ENCODE measurements at regions not wholly inside any gene's neighbourhood (a gene's known extent, or its start where the extent isn't known, plus 50 kb on each side); places are given as distances from the start of the nearest gene placed in this dataset.

DNA sequence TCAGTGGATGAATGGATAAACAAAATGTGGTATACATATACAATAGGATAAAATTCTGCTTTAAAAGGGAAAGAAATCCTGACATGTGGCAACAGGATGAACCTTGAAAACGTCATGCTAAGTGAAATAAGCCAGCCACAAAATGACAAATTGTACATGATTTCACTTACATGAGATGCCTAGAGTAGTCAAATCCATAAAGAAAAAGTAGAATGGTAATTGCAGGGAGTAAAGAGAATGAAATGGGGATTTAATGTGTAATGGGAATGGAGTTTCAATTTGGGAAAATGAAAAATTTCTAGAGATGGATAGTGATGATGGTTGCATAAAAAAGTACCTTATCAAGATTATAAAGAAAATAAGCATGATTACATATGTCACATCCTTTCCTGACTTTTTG is 1489.2 kb upstream of the C9orf72 start:
- FAIRE-seq (no peak), ATAC-seq (no peak), DNase-seq (ENCODE audit: low read depth, low spot score) (no peak)
- Histone ChIP-seq H3K27ac (ENCODE audit: control insufficient read depth, insufficient read depth) (no peak overlapping the region), H3K36me3 (ENCODE audit: control insufficient read depth in 2 of 2, insufficient read depth in 2 of 2, low read length in 1 of 2) (no peaks in the 10 kb centered on the region), H3K9ac (ENCODE audit: control insufficient read depth, insufficient read depth, low read length) (no peak overlapping the region), H2AFZ (ENCODE audit: control insufficient read depth, low read depth, low read length) (no peak overlapping the region), H3K4me1 (ENCODE audit: control insufficient read depth, insufficient read depth, low read length) (no peaks in the 10 kb centered on the region), H3K79me2 (ENCODE audit: control insufficient read depth, insufficient read depth, low read length) (no peaks in the 10 kb centered on the region), H3K4me2 (ENCODE audit: control insufficient read depth, insufficient read depth) (no peak overlapping the region), H3K9me3 (replicated peaks; ENCODE audit: control insufficient read depth, insufficient read depth, low read length) (no peaks in the 10 kb centered on the region), H3K4me3 (no peak overlapping the region), H3K27me3 (replicated peaks in 1 of 2; ENCODE audit: control insufficient read depth in 2 of 2, insufficient read depth in 2 of 2, low read length in 1 of 2) (no peaks in the 10 kb centered on the region), H4K20me1 (ENCODE audit: control insufficient read depth, insufficient read depth) (no peaks in the 10 kb centered on the region)
- in situ Hi-C loops (cut with MboI) (no loop called here), intact Hi-C loops (cut with micrococcal nuclease; ENCODE audit: unreplicated experiment) (no loop called here)
- ChIA-PET SMC1A (ENCODE audit: uncharacterized antibody, unreplicated experiment) (no interaction called here), POLR2A (no interaction called here), CTCF (no interaction called here), RAD21 (ENCODE audit: unreplicated experiment) (no interaction called here)
- WGBS (ENCODE audit: insufficient coverage, insufficient replicate concordance, low lambda C conversion rate, missing lambda C conversion rate): 5% methylated on average over 1 of the region's 1 CpG
- TF ChIP-seq SMARCA5 (IDR thresholded peaks at IDR 0.05): no peak
- TF ChIP-seq CBFB (IDR thresholded peaks at IDR 0.05; ENCODE audit: low read depth): no peak
- TF ChIP-seq, protein P1, sequence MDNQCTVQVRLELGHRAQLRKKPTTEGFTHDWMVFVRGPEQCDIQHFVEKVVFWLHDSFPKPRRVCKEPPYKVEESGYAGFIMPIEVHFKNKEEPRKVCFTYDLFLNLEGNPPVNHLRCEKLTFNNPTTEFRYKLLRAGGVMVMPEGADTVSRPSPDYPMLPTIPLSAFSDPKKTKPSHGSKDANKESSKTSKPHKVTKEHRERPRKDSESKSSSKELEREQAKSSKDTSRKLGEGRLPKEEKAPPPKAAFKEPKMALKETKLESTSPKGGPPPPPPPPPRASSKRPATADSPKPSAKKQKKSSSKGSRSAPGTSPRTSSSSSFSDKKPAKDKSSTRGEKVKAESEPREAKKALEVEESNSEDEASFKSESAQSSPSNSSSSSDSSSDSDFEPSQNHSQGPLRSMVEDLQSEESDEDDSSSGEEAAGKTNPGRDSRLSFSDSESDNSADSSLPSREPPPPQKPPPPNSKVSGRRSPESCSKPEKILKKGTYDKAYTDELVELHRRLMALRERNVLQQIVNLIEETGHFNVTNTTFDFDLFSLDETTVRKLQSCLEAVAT (IDR thresholded peaks at IDR 0.05): no peak
- TF ChIP-seq, protein P2, sequence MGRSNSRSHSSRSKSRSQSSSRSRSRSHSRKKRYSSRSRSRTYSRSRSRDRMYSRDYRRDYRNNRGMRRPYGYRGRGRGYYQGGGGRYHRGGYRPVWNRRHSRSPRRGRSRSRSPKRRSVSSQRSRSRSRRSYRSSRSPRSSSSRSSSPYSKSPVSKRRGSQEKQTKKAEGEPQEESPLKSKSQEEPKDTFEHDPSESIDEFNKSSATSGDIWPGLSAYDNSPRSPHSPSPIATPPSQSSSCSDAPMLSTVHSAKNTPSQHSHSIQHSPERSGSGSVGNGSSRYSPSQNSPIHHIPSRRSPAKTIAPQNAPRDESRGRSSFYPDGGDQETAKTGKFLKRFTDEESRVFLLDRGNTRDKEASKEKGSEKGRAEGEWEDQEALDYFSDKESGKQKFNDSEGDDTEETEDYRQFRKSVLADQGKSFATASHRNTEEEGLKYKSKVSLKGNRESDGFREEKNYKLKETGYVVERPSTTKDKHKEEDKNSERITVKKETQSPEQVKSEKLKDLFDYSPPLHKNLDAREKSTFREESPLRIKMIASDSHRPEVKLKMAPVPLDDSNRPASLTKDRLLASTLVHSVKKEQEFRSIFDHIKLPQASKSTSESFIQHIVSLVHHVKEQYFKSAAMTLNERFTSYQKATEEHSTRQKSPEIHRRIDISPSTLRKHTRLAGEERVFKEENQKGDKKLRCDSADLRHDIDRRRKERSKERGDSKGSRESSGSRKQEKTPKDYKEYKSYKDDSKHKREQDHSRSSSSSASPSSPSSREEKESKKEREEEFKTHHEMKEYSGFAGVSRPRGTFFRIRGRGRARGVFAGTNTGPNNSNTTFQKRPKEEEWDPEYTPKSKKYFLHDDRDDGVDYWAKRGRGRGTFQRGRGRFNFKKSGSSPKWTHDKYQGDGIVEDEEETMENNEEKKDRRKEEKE (IDR thresholded peaks at IDR 0.05): no peak
- TF ChIP-seq, protein P3, sequence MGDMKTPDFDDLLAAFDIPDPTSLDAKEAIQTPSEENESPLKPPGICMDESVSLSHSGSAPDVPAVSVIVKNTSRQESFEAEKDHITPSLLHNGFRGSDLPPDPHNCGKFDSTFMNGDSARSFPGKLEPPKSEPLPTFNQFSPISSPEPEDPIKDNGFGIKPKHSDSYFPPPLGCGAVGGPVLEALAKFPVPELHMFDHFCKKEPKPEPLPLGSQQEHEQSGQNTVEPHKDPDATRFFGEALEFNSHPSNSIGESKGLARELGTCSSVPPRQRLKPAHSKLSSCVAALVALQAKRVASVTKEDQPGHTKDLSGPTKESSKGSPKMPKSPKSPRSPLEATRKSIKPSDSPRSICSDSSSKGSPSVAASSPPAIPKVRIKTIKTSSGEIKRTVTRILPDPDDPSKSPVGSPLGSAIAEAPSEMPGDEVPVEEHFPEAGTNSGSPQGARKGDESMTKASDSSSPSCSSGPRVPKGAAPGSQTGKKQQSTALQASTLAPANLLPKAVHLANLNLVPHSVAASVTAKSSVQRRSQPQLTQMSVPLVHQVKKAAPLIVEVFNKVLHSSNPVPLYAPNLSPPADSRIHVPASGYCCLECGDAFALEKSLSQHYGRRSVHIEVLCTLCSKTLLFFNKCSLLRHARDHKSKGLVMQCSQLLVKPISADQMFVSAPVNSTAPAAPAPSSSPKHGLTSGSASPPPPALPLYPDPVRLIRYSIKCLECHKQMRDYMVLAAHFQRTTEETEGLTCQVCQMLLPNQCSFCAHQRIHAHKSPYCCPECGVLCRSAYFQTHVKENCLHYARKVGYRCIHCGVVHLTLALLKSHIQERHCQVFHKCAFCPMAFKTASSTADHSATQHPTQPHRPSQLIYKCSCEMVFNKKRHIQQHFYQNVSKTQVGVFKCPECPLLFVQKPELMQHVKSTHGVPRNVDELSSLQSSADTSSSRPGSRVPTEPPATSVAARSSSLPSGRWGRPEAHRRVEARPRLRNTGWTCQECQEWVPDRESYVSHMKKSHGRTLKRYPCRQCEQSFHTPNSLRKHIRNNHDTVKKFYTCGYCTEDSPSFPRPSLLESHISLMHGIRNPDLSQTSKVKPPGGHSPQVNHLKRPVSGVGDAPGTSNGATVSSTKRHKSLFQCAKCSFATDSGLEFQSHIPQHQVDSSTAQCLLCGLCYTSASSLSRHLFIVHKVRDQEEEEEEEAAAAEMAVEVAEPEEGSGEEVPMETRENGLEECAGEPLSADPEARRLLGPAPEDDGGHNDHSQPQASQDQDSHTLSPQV (IDR thresholded peaks at IDR 0.05): no peak
- TF ChIP-seq, protein P4, sequence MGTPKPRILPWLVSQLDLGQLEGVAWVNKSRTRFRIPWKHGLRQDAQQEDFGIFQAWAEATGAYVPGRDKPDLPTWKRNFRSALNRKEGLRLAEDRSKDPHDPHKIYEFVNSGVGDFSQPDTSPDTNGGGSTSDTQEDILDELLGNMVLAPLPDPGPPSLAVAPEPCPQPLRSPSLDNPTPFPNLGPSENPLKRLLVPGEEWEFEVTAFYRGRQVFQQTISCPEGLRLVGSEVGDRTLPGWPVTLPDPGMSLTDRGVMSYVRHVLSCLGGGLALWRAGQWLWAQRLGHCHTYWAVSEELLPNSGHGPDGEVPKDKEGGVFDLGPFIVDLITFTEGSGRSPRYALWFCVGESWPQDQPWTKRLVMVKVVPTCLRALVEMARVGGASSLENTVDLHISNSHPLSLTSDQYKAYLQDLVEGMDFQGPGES (IDR thresholded peaks at IDR 0.05): no peak
- no peak for TF ChIP-seq RBBP5 (conservative IDR thresholded peaks at IDR 0.05)
- TF ChIP-seq, protein P5, sequence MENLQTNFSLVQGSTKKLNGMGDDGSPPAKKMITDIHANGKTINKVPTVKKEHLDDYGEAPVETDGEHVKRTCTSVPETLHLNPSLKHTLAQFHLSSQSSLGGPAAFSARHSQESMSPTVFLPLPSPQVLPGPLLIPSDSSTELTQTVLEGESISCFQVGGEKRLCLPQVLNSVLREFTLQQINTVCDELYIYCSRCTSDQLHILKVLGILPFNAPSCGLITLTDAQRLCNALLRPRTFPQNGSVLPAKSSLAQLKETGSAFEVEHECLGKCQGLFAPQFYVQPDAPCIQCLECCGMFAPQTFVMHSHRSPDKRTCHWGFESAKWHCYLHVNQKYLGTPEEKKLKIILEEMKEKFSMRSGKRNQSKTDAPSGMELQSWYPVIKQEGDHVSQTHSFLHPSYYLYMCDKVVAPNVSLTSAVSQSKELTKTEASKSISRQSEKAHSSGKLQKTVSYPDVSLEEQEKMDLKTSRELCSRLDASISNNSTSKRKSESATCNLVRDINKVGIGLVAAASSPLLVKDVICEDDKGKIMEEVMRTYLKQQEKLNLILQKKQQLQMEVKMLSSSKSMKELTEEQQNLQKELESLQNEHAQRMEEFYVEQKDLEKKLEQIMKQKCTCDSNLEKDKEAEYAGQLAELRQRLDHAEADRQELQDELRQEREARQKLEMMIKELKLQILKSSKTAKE (IDR thresholded peaks at IDR 0.05; ENCODE audit: low read depth, poor library complexity, severe bottlenecking): no peak
- TF ChIP-seq HDGF (IDR thresholded peaks at IDR 0.05): no peak
- no TSS peak for BruUV-seq (replicated peaks)
